RWPE1 (cell line): ENCODE measurements at regions not wholly inside any gene's neighbourhood (a gene's known extent, or its start where the extent isn't known, plus 50 kb on each side); places are given as distances from the start of the nearest gene placed in this dataset.
"Not testable (repeated sequence)": the region's sequence is repeated elsewhere in the genome, so short reads cannot be mapped to it uniquely, and the experiment has no call there.

Experiments
- CTCF ChIA-PET: fragments of 350-600 bp; sonication (Branson Sonifier 250); formaldehyde crosslinking; extraction: SDS; loops from one replicate; lab custom pipeline; 2021; lab: Yijun Ruan, JAX
- POLR2A ChIA-PET: fragments of 400-600 bp; formaldehyde crosslinking; extraction: SDS; loops from one replicate; lab custom pipeline; 2020; ENCODE audit warnings: antibody characterized with exemption; ENCODE audit not compliant: low non-redundant PET; lab: Yijun Ruan, JAX
- DNase-seq: peaks from one replicate; pipeline ENCODE4 v3.0.0; 2012; ENCODE audit warnings: low spot score
- H3K27ac ChIP-seq: fragments of 450-650 bp; 2 replicates; pipeline ENCODE4 v1.5.1; 2017
- TF ChIP-seq, protein P1 (sequence below): fragments of 450-650 bp; conservative IDR thresholded peaks from 2 replicates; pipeline ENCODE4 v1.5.1; 2017; ENCODE audit warnings: low read depth, mild to moderate bottlenecking

- TF ChIP-seq, protein P1, sequence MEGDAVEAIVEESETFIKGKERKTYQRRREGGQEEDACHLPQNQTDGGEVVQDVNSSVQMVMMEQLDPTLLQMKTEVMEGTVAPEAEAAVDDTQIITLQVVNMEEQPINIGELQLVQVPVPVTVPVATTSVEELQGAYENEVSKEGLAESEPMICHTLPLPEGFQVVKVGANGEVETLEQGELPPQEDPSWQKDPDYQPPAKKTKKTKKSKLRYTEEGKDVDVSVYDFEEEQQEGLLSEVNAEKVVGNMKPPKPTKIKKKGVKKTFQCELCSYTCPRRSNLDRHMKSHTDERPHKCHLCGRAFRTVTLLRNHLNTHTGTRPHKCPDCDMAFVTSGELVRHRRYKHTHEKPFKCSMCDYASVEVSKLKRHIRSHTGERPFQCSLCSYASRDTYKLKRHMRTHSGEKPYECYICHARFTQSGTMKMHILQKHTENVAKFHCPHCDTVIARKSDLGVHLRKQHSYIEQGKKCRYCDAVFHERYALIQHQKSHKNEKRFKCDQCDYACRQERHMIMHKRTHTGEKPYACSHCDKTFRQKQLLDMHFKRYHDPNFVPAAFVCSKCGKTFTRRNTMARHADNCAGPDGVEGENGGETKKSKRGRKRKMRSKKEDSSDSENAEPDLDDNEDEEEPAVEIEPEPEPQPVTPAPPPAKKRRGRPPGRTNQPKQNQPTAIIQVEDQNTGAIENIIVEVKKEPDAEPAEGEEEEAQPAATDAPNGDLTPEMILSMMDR, result no peak
- DNase-seq, result no peak
- POLR2A ChIA-PET, result interaction anchor here (0.5 kb wide), 1 partner anchor 37 kb away, joined by 3 read pairs; no protein-coding TSS in a partner anchor
- no peak overlapping the region for H3K27ac ChIP-seq
- CTCF ChIA-PET, result no interaction called here
Measured at GRCh38 chr9:74412236-74412979, 84.7 kb upstream of the RORB start.

- CTCF ChIA-PET, result interaction anchor here (0.7 kb wide), 2 partner anchors 30 to 63 kb away, joined by 3 read pairs; no protein-coding TSS in a partner anchor
- POLR2A ChIA-PET, result no interaction called here
- no peak overlapping the region for H3K27ac ChIP-seq
- no peak for DNase-seq
- TF ChIP-seq, protein P1, result no peak
Measured at GRCh38 chr9:74413876-74414275, 83.3 kb upstream of the RORB start.

DNA sequence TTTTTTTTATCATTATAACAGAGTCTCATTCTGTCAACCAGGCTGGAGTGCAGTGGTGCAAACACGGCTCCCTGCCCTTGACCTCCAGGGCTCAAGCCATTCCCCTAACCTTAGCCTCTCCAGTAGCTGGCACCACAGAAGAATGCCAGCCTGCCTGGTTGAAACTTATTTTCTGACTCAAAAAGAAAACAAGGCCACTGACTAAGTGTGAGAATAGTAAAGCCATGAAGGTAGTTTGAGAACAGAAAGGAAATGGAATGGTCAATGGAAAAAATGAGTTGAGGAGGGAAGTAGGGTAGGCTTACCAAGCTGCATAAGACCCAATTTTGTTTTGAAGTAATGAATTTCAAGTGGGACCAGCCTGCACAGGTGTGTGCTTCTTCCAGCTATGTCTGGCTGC lies 82.8 kb upstream of the RORB start:
- ChIA-PET CTCF (interaction anchor here (0.7 kb wide), 1 partner anchor 31 kb away, joined by 3 read pairs; no protein-coding TSS in a partner anchor), POLR2A (no interaction called here)
- H3K27ac ChIP-seq, result no peak overlapping the region
- no peak for DNase-seq
- TF ChIP-seq, protein P1, result no peak

DNA sequence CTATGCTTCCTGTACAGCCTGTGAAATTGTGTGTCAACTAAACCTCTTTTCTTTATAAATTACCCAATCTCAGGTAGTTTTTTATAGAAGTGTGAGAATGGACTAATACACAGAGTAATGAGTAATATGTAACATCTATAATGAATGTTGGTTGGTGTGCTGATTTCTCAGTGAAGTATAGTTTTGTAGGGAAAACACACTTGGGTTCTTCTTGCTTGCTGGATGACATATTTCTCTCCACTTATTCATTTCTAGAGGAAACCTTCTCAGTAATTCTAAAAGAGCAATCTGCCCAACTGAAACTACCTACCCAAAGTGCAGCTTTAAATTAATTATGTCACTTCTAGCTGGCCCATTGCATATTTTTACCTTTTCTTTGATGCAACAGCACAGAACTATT lies 81.1 kb upstream of the RORB start:
- TF ChIP-seq, protein P1, result no peak
- ChIA-PET CTCF (no interaction called here), POLR2A (no interaction called here)
- no peak overlapping the region for H3K27ac ChIP-seq
- DNase-seq, result no peak

GRCh38 chr9:74424488-74424887 lies 72.6 kb upstream of the RORB start:
- DNase-seq, H3K27ac ChIP-seq, CTCF ChIA-PET, POLR2A ChIA-PET: not testable (repeated sequence)

DNA sequence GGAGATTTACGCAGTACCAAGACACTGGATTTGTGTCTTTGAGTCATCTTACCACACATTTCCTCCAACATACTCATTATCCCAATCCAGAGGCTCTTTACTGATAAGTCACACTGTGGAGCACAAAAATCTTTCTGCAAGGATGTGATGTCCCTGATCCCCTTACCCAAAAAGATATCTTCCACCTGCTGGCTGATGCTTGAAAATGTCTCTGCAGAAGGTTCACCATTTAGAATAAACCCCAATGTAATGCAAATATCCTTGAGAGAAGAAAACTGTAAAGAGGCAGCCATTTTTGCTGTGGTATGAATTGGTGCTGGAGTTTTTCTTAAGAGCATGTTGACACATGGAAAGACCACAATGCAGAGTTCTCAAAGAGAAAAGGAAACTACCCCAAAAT lies 65.7 kb upstream of the RORB start:
- no peak overlapping the region for H3K27ac ChIP-seq
- POLR2A ChIA-PET, result no interaction called here
- TF ChIP-seq, protein P1, result no peak
- CTCF ChIA-PET, result no interaction called here
- DNase-seq, result no peak
